DND-41 (cell line): ENCODE measurements at regions not wholly inside any gene's neighbourhood (a gene's known extent, or its start where the extent isn't known, plus 50 kb on each side); places are given as distances from the start of the nearest gene placed in this dataset.

ENCODE experiments used
- CTCF ChIP-seq: IDR thresholded peaks from 2 replicates; pipeline ENCODE4 v1.5.1; 2012; ENCODE audit warnings: borderline replicate concordance, low read length, moderate library complexity, mild to moderate bottlenecking; ENCODE audit not compliant: poor library complexity, severe bottlenecking; ENCODE audit errors: extremely low read depth
- EZH2 ChIP-seq: IDR thresholded peaks from 3 replicates; pipeline ENCODE4 v1.6.1; 2012; ENCODE audit warnings: borderline replicate concordance, low read depth, mild to moderate bottlenecking, moderate library complexity, low read length, inconsistent platforms; ENCODE audit not compliant: severe bottlenecking

- TF ChIP-seq CTCF (no peak), EZH2 (no peak)
These were observed 97.1 kb upstream of the TMEM168 start for GRCh38 chr7:112887337-112887736.
